D721Med (cell line): ENCODE measurements at regions not wholly inside any gene's neighbourhood (a gene's known extent, or its start where the extent isn't known, plus 50 kb on each side); places are given as distances from the start of the nearest gene placed in this dataset.

ENCODE experiments used
- DNase-seq: peaks from one replicate; pipeline ENCODE4 v3.0.0; 2011; ENCODE audit warnings: low spot score; ENCODE audit not compliant: insufficient read length
- FAIRE-seq: peaks from 2 replicates; lab custom pipeline; 2011; peaks lifted over from hg19 to GRCh38; lab: Jason Lieb, UNC
- CTCF ChIP-seq: IDR thresholded peaks from 2 replicates; pipeline ENCODE4 v1.5.1; 2012; ENCODE audit warnings: mild to moderate bottlenecking, control low read depth; ENCODE audit not compliant: insufficient read depth; ENCODE audit errors: missing control alignments

- no peak for DNase-seq
- FAIRE-seq = no peak
- no peak for TF ChIP-seq CTCF
Measured at GRCh38 chr2:224263571-224264043, 138.3 kb downstream of the FAM124B start.

- no peak for FAIRE-seq
- TF ChIP-seq CTCF = no peak
- DNase-seq = no peak
Measured at GRCh38 chr2:224261326-224261725, 140.6 kb downstream of the FAM124B start.

- DNase-seq (no peak), FAIRE-seq (no peak)
- TF ChIP-seq CTCF = no peak
Measured at GRCh38 chr2:224260372-224261020, 141.4 kb downstream of the FAM124B start.

- FAIRE-seq (no peak), DNase-seq (no peak)
- no peak for TF ChIP-seq CTCF
Measured at GRCh38 chr2:224259831-224260230, 142.1 kb downstream of the FAM124B start.

GRCh38 chr2:224258059-224258458, 143.8 kb downstream of the FAM124B start:
- no peak for FAIRE-seq
- TF ChIP-seq CTCF = no peak

GRCh38 chr2:224257156-224257555, 144.8 kb downstream of the FAM124B start:
- DNase-seq = no peak
- TF ChIP-seq CTCF = no peak
- FAIRE-seq = no peak

More at GRCh38 chr2:224258059-224258458, 143.8 kb downstream of the FAM124B start:
- no peak for DNase-seq

GRCh38 chr2:224253464-224253863, 148.4 kb downstream of the FAM124B start:
- no peak for DNase-seq
- TF ChIP-seq CTCF = no peak
- FAIRE-seq = no peak
